IMR-90 (cell line): ENCODE measurements at regions not wholly inside any gene's neighbourhood (a gene's known extent, or its start where the extent isn't known, plus 50 kb on each side); places are given as distances from the start of the nearest gene placed in this dataset.

ENCODE experiments used
- ATAC-seq: fragments of 200-7000 bp; cut with Tn5 transposase; 2 replicates; pipeline ENCODE4 v1.9.1; 2020; ENCODE audit warnings: low read depth, mild to moderate bottlenecking, moderate library complexity
- BruUV-seq: library from RNA; stranded (reverse); fragments of 400-500 nt; replicated peaks from 2 replicates; lab custom pipeline; 2021; lab: Mats Ljungman, UMichigan
- CTCF ChIA-PET: fragments of 300-600 bp; formaldehyde crosslinking; extraction: SDS; loops from one replicate; lab custom pipeline; 2021; ENCODE audit warnings: antibody characterized with exemption; lab: Yijun Ruan, JAX
- POLR2A ChIA-PET: fragments of 300-600 bp; sonication (Branson Sonifier 250); formaldehyde crosslinking; loops from one replicate; lab custom pipeline; 2022; ENCODE audit warnings: antibody characterized with exemption; ENCODE audit not compliant: unreplicated experiment; lab: Charles Lee
- DNase-seq: peaks from one replicate; pipeline ENCODE4 v3.0.0; 2013
- H2AFZ ChIP-seq: replicated peaks from 2 replicates; pipeline ENCODE3; 2013; ENCODE audit warnings: low read length, mild to moderate bottlenecking; ENCODE audit not compliant: poor library complexity
- H2AK5ac ChIP-seq: 2 replicates; pipeline ENCODE4 v1.6.1; 2013; ENCODE audit warnings: low read depth, low read length, inconsistent platforms
- H2AK9ac ChIP-seq: replicated peaks from 2 replicates; pipeline ENCODE3; 2013; ENCODE audit warnings: mild to moderate bottlenecking, low read depth, low read length, moderate library complexity; ENCODE audit not compliant: poor library complexity
- H2BK120ac ChIP-seq: 2 replicates; pipeline ENCODE4 v1.6.1; 2013; ENCODE audit warnings: low read depth, low read length, inconsistent platforms
- H2BK15ac ChIP-seq: 3 replicates; pipeline ENCODE4 v1.6.1; 2013; ENCODE audit warnings: low read depth, low read length, inconsistent platforms
- H2BK20ac ChIP-seq: 2 replicates; pipeline ENCODE4 v1.6.1; 2013; ENCODE audit warnings: low read depth, mild to moderate bottlenecking, inconsistent platforms, low read length, moderate library complexity
- H2BK5ac ChIP-seq: 2 replicates; pipeline ENCODE4 v1.6.1; 2013; ENCODE audit warnings: mild to moderate bottlenecking, low read depth, low read length, inconsistent platforms; ENCODE audit not compliant: poor library complexity, severe bottlenecking
- H3K14ac ChIP-seq: replicated peaks from 2 replicates; pipeline ENCODE4 v1.6.1; 2013; ENCODE audit warnings: low read depth, low read length, inconsistent platforms
- H3K18ac ChIP-seq: 2 replicates; pipeline ENCODE4 v1.6.1; 2013; ENCODE audit warnings: low read depth, low read length, control low read depth
- H3K23ac ChIP-seq: 2 replicates; pipeline ENCODE4 v1.6.1; 2013; ENCODE audit warnings: low read depth, low read length, inconsistent platforms
- H3K27ac ChIP-seq: 2 replicates; pipeline ENCODE4 v1.5.1; 2013; ENCODE audit warnings: mild to moderate bottlenecking, control low read depth, low read length; ENCODE audit not compliant: insufficient read depth
- H3K27me3 ChIP-seq: 2 replicates; pipeline ENCODE4 v1.6.1; 2013; ENCODE audit warnings: low read length; ENCODE audit not compliant: control insufficient read depth, insufficient read depth
- H3K36me3 ChIP-seq: 2 replicates; pipeline ENCODE4 v1.6.1; 2013; ENCODE audit warnings: low read length, mixed read lengths; ENCODE audit not compliant: control insufficient read depth, insufficient read depth
- H3K4ac ChIP-seq: 2 replicates; pipeline ENCODE4 v1.6.1; 2013; ENCODE audit warnings: low read depth, low read length, inconsistent platforms
- H3K4me1 ChIP-seq: 2 replicates; pipeline ENCODE4 v1.6.1; 2013; ENCODE audit warnings: low read length, mixed read lengths; ENCODE audit not compliant: control insufficient read depth, insufficient read depth
- H3K4me2 ChIP-seq: 2 replicates; pipeline ENCODE4 v1.6.1; 2013; ENCODE audit warnings: low read depth, mild to moderate bottlenecking, control low read depth, low read length, moderate library complexity
- H3K4me3 ChIP-seq: 2 replicates; pipeline ENCODE4 v1.5.1; 2013; ENCODE audit warnings: low read depth, mild to moderate bottlenecking, control low read depth, low read length, moderate library complexity; ENCODE audit not compliant: insufficient read depth
- H3K56ac ChIP-seq: 2 replicates; pipeline ENCODE4 v1.6.1; 2013; ENCODE audit warnings: low read length, inconsistent platforms; ENCODE audit not compliant: insufficient read depth; ENCODE audit errors: extremely low read depth
- H3K79me1 ChIP-seq, 2 experiments: 2 replicates each; pipeline ENCODE4 v1.6.1; 2013; ENCODE audit warnings: low read length in 2 of 2, inconsistent platforms in 1 of 2, low read depth in 1 of 2
- H3K9ac ChIP-seq: 2 replicates; pipeline ENCODE4 v1.6.1; 2013; ENCODE audit warnings: low read depth, low read length, control low read depth
- H3K9me1 ChIP-seq: 2 replicates; pipeline ENCODE4 v1.6.1; 2013; ENCODE audit warnings: low read length, inconsistent platforms; ENCODE audit not compliant: insufficient read depth
- H3K9me3 ChIP-seq: 2 replicates; pipeline ENCODE4 v1.6.1; 2013; ENCODE audit warnings: low read length; ENCODE audit not compliant: control insufficient read depth, insufficient read depth
- H4K20me1 ChIP-seq: 2 replicates; pipeline ENCODE4 v1.6.1; 2013; ENCODE audit warnings: low read length, inconsistent platforms; ENCODE audit not compliant: insufficient read depth
- H4K5ac ChIP-seq: 2 replicates; pipeline ENCODE4 v1.6.1; 2013; ENCODE audit warnings: mild to moderate bottlenecking, low read depth, low read length, control low read depth
- H4K8ac ChIP-seq, 2 experiments: 2 replicates each; pipeline ENCODE4 v1.6.1; 2013; ENCODE audit warnings: low read depth in 2 of 2, low read length in 2 of 2, control low read depth in 1 of 2, inconsistent platforms in 1 of 2
- H4K91ac ChIP-seq: 2 replicates; pipeline ENCODE4 v1.6.1; 2013; ENCODE audit warnings: low read depth, low read length, inconsistent platforms; ENCODE audit not compliant: insufficient read depth
- BHLHE40 ChIP-seq: fragments of 150-350 bp; IDR thresholded peaks from 2 replicates; pipeline ENCODE4 v1.6.1; 2016; ENCODE audit warnings: mild to moderate bottlenecking, low read depth, low read length
- CEBPB ChIP-seq: IDR thresholded peaks from 2 replicates; pipeline ENCODE4 v1.6.1; 2012; ENCODE audit warnings: low read depth, low read length, improper control_type of control experiment
- CHD1 ChIP-seq: IDR thresholded peaks from 2 replicates; pipeline ENCODE4 v1.6.1; 2012; ENCODE audit warnings: low read depth, low read length, improper control_type of control experiment
- FOS ChIP-seq: fragments of 150-350 bp; IDR thresholded peaks from 2 replicates; pipeline ENCODE4 v1.6.1; 2016; ENCODE audit warnings: low read depth, low read length
- MAFK ChIP-seq: IDR thresholded peaks from 2 replicates; pipeline ENCODE4 v1.6.1; 2012; ENCODE audit warnings: low read depth, low read length, improper control_type of control experiment
- MAZ ChIP-seq: IDR thresholded peaks from 2 replicates; pipeline ENCODE4 v1.6.1; 2012; ENCODE audit warnings: low read depth, mild to moderate bottlenecking, low read length, improper control_type of control experiment, moderate library complexity, borderline replicate concordance
- MXI1 ChIP-seq: IDR thresholded peaks from 2 replicates; pipeline ENCODE4 v1.6.1; 2012; ENCODE audit warnings: low read depth, mild to moderate bottlenecking, low read length, moderate library complexity, borderline replicate concordance
- NFE2L2 ChIP-seq: fragments of 150-350 bp; IDR thresholded peaks from 2 replicates; pipeline ENCODE4 v1.6.1; 2016; ENCODE audit warnings: low read depth, mild to moderate bottlenecking, low read length
- POLR2A ChIP-seq: IDR thresholded peaks from 2 replicates; pipeline ENCODE4 v1.6.1; 2012; ENCODE audit warnings: mild to moderate bottlenecking, low read depth, low read length
- RAD21 ChIP-seq: IDR thresholded peaks from 2 replicates; pipeline ENCODE4 v1.6.1; 2012; ENCODE audit warnings: low read length, improper control_type of control experiment
- RFX5 ChIP-seq: IDR thresholded peaks from 2 replicates; pipeline ENCODE4 v1.8.0; 2012; ENCODE audit warnings: low read depth, mild to moderate bottlenecking, low read length, moderate library complexity
- SMC3 ChIP-seq: fragments of 150-350 bp; IDR thresholded peaks from 2 replicates; pipeline ENCODE4 v1.6.1; 2016; ENCODE audit warnings: low read depth, mild to moderate bottlenecking, antibody characterized with exemption, low read length, moderate library complexity
- USF2 ChIP-seq: fragments of 150-350 bp; IDR thresholded peaks from 2 replicates; pipeline ENCODE4 v1.6.1; 2017; ENCODE audit warnings: mild to moderate bottlenecking, antibody characterized with exemption, low read length, low read depth
- WGBS, 2 experiments: methylation state at CpG; one replicate each; pipeline versions ENCODE4 v1.1.5 to v1.1.7; 2013; ENCODE audit warnings: missing lambda C conversion rate in 2 of 2; ENCODE audit not compliant: insufficient read length in 1 of 2; ENCODE audit errors: extremely low coverage in 2 of 2; 5-methylcytosine and 5-hydroxymethylcytosine counted together
- dilution Hi-C: fragments of 300-500 bp; cut with HindIII; formaldehyde crosslinking; loops from one replicate; pipeline ENCODE4 v1.14.3; 2018; ENCODE audit warnings: low sequenced_read_pairs; ENCODE audit not compliant: unreplicated experiment
- in situ Hi-C: fragments of 300-500 bp; cut with MboI; formaldehyde crosslinking; loops from 3 replicates; pipeline ENCODE4 v1.14.3; 2019; ENCODE audit warnings: low sequenced_read_pairs, inconsistent platforms, mixed read lengths
- intact Hi-C: fragments of 100-400 bp; cut with micrococcal nuclease; formaldehyde crosslinking; loops from 2 replicates; pipeline ENCODE4 v1.10.0; 2022
- TF ChIP-seq, protein P1 (sequence below): conservative IDR thresholded peaks from 2 replicates; pipeline ENCODE4 v1.5.1; 2012; ENCODE audit warnings: mild to moderate bottlenecking, low read depth, low read length, improper control_type of control experiment

- Histone ChIP-seq H4K8ac (no peak overlapping the region), H3K36me3 (no peaks in the 10 kb centered on the region), H3K9me3 (no peaks in the 10 kb centered on the region), H4K5ac (no peak overlapping the region), H4K20me1 (no peaks in the 10 kb centered on the region), H3K4me2 (no peak overlapping the region), H3K9me1 (no peaks in the 10 kb centered on the region), H2BK15ac (no peak overlapping the region), H3K9ac (no peak overlapping the region), H3K27ac (no peak overlapping the region), H2BK20ac (no peak overlapping the region), H3K79me1 (no peaks in the 10 kb centered on the region), H3K14ac (no peak overlapping the region), H2BK120ac (no peak overlapping the region), H3K27me3 (peaks cover 19% of the 10 kb centered on the region), H3K56ac (no peak overlapping the region), H2BK5ac (no peak overlapping the region), H3K4me1 (no peaks in the 10 kb centered on the region), H3K18ac (no peak overlapping the region), H3K23ac (no peak overlapping the region), H2AK5ac (no peak overlapping the region), H3K4me3 (no peak overlapping the region), H2AFZ (no peak overlapping the region), H2AK9ac (no peak overlapping the region), H3K4ac (no peak overlapping the region), H4K91ac (no peak overlapping the region)
- BruUV-seq: no TSS peak
- no peak for TF ChIP-seq USF2
- no peak for TF ChIP-seq RFX5
- no peak for TF ChIP-seq POLR2A
- no peak for TF ChIP-seq MXI1
- no peak for TF ChIP-seq MAFK
- no peak for TF ChIP-seq FOS
- TF ChIP-seq, protein P1, sequence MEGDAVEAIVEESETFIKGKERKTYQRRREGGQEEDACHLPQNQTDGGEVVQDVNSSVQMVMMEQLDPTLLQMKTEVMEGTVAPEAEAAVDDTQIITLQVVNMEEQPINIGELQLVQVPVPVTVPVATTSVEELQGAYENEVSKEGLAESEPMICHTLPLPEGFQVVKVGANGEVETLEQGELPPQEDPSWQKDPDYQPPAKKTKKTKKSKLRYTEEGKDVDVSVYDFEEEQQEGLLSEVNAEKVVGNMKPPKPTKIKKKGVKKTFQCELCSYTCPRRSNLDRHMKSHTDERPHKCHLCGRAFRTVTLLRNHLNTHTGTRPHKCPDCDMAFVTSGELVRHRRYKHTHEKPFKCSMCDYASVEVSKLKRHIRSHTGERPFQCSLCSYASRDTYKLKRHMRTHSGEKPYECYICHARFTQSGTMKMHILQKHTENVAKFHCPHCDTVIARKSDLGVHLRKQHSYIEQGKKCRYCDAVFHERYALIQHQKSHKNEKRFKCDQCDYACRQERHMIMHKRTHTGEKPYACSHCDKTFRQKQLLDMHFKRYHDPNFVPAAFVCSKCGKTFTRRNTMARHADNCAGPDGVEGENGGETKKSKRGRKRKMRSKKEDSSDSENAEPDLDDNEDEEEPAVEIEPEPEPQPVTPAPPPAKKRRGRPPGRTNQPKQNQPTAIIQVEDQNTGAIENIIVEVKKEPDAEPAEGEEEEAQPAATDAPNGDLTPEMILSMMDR: no peak
- TF ChIP-seq CHD1: no peak
- no peak for TF ChIP-seq MAZ
- TF ChIP-seq BHLHE40: no peak
- no peak for TF ChIP-seq SMC3
- no peak for TF ChIP-seq RAD21
- TF ChIP-seq NFE2L2: no peak
- no peak for TF ChIP-seq CEBPB
- ChIA-PET POLR2A (no interaction called here), CTCF (no interaction called here)
- DNase-seq: no peak
- dilution Hi-C loops (no loop called here), in situ Hi-C loops (no loop called here), intact Hi-C loops (no loop called here)
- ATAC-seq: no peak
- WGBS, 2 experiments: 27% methylated on average over 2 of the region's 4 CpGs; no CpG with 5 or more reads in 1 of the 2 experiments
These were observed 52.8 kb upstream of the STUM start for GRCh38 chr1:226495716-226496115.
